ENCODE measurements at regions not wholly inside any gene's neighbourhood (a gene's known extent, or its start where the extent isn't known, plus 50 kb on each side); places are given as distances from the start of the nearest gene placed in this dataset.

DNA sequence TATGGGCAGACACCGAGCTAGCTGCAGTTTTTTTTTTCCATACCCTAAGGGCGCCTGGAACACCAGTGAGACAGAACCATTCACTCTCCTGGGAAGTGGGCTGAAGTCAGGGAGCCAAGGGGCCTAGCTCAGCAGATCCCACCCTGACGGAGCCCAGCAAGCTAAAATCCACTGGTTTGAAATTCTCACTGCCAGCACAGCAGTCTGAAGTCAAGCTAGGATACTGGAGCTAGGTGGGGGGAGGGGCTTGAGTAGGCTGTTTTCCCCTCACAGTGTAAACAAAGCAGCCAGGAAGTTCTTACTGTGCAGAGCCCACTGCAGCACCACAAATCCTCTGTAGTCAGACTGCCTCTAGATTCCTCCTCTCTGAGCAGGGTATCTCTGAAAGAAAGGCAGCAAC lies 151.7 kb upstream of the HCN1 start (continued):
- TF ChIP-seq, protein P1, sequence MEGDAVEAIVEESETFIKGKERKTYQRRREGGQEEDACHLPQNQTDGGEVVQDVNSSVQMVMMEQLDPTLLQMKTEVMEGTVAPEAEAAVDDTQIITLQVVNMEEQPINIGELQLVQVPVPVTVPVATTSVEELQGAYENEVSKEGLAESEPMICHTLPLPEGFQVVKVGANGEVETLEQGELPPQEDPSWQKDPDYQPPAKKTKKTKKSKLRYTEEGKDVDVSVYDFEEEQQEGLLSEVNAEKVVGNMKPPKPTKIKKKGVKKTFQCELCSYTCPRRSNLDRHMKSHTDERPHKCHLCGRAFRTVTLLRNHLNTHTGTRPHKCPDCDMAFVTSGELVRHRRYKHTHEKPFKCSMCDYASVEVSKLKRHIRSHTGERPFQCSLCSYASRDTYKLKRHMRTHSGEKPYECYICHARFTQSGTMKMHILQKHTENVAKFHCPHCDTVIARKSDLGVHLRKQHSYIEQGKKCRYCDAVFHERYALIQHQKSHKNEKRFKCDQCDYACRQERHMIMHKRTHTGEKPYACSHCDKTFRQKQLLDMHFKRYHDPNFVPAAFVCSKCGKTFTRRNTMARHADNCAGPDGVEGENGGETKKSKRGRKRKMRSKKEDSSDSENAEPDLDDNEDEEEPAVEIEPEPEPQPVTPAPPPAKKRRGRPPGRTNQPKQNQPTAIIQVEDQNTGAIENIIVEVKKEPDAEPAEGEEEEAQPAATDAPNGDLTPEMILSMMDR (IDR thresholded peaks at IDR 0.05; ENCODE audit: control extremely low read depth in 1 of 3, insufficient read depth in 1 of 3, low read depth in 1 of 3, low read length in 3 of 3), result no peak
- TF ChIP-seq, protein P2, sequence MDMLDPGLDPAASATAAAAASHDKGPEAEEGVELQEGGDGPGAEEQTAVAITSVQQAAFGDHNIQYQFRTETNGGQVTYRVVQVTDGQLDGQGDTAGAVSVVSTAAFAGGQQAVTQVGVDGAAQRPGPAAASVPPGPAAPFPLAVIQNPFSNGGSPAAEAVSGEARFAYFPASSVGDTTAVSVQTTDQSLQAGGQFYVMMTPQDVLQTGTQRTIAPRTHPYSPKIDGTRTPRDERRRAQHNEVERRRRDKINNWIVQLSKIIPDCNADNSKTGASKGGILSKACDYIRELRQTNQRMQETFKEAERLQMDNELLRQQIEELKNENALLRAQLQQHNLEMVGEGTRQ (IDR thresholded peaks at IDR 0.05; ENCODE audit: low read length), result no peak
- TF ChIP-seq JUN (IDR thresholded peaks at IDR 0.05; ENCODE audit: low read depth, low read length) (no peak), SP1 (IDR thresholded peaks at IDR 0.05; ENCODE audit: low read depth, low read length) (0 out of 2 replicates have a peak, but pooled peaks have one; percentile 50), NRF1 (IDR thresholded peaks at IDR 0.05; ENCODE audit: low read depth, low read length) (no peak), GABPA (IDR thresholded peaks at IDR 0.05; ENCODE audit: borderline replicate concordance, insufficient read depth, low read length) (no peak), PHF8 (conservative IDR thresholded peaks at IDR 0.05; ENCODE audit: low read depth, low read length) (no peak), POLR2A (IDR thresholded peaks at IDR 0.05; ENCODE audit: control extremely low read depth in 1 of 2, low read depth in 2 of 2, low read length in 2 of 2) (peak in 1 of 2 experiments; percentile 25; a peak in 1 of 3 replicates), TBP (IDR thresholded peaks at IDR 0.05; ENCODE audit: low read depth, low read length) (no peak), TAF7 (optimal IDR thresholded peaks at IDR 0.05; ENCODE audit: borderline replicate concordance, low read depth, low read length) (no peak), POLR2AphosphoS5 (IDR thresholded peaks at IDR 0.05; ENCODE audit: low read depth, low read length) (peak; percentile 44; the same call in 1 of the 2 replicates), YY1 (IDR thresholded peaks at IDR 0.05; ENCODE audit: low read depth, low read length) (no peak), RAD21 (IDR thresholded peaks at IDR 0.05 in 1 of 2, conservative IDR thresholded peaks at IDR 0.05 in 1 of 2; ENCODE audit: low read depth in 2 of 2, low read length in 2 of 2) (peak in 1 of 2 experiments; percentile 4; a peak in 1 of 4 replicates), SP4 (IDR thresholded peaks at IDR 0.05; ENCODE audit: low read length) (no peak), CHD2 (IDR thresholded peaks at IDR 0.05; ENCODE audit: low read length) (no peak), RBBP5 (IDR thresholded peaks at IDR 0.05; ENCODE audit: borderline replicate concordance, low read depth, low read length) (peak; percentile 71), MAFK (IDR thresholded peaks at IDR 0.05; ENCODE audit: low read depth, low read length) (no peak), POU5F1 (IDR thresholded peaks at IDR 0.05; ENCODE audit: low read depth, low read length) (no peak), JUND (IDR thresholded peaks at IDR 0.05; ENCODE audit: low read length) (no peak), EGR1 (IDR thresholded peaks at IDR 0.05; ENCODE audit: borderline replicate concordance, low read depth, low read length) (no peak)
- TF ChIP-seq, protein P3, sequence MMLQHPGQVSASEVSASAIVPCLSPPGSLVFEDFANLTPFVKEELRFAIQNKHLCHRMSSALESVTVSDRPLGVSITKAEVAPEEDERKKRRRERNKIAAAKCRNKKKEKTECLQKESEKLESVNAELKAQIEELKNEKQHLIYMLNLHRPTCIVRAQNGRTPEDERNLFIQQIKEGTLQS (IDR thresholded peaks at IDR 0.05; ENCODE audit: insufficient read depth, low read depth, low read length), result no peak
